Mononuclear cell (primary cell): ENCODE measurements at regions not wholly inside any gene's neighbourhood (a gene's known extent, or its start where the extent isn't known, plus 50 kb on each side); places are given as distances from the start of the nearest gene placed in this dataset.

ENCODE experiments used
- H3K27me3 ChIP-seq: 2 replicates; pipeline ENCODE4 v1.6.0; 2011; ENCODE audit warnings: low read length, control low read depth; ENCODE audit not compliant: insufficient read depth
- H3K4me1 ChIP-seq: 2 replicates; pipeline ENCODE4 v1.5.1; 2011; ENCODE audit warnings: mild to moderate bottlenecking, low read length, control low read depth; ENCODE audit not compliant: insufficient read depth
- H3K4me3 ChIP-seq: 2 replicates; pipeline ENCODE4 v1.5.1; 2011; ENCODE audit warnings: mild to moderate bottlenecking, low read length, moderate library complexity
- H3K9me3 ChIP-seq: 2 replicates; pipeline ENCODE4 v1.5.1; 2011; ENCODE audit warnings: low read depth, mild to moderate bottlenecking, control low read depth, low read length

- no peaks in the 10 kb centered on the region for H3K9me3 ChIP-seq
- H3K4me3 ChIP-seq: no peak overlapping the region
- no peaks in the 10 kb centered on the region for H3K4me1 ChIP-seq
Observed at GRCh38 chr11:121727942-121728341, 275.2 kb upstream of the SORL1-AS1 start.

GRCh38 chr11:121723246-121723741, 270.5 kb upstream of the SORL1-AS1 start:
- H3K4me3 ChIP-seq: no peak overlapping the region
- no peaks in the 10 kb centered on the region for H3K9me3 ChIP-seq
- H3K4me1 ChIP-seq: peaks cover 3% of the 10 kb centered on the region
- H3K27me3 ChIP-seq: peaks cover 17% of the 10 kb centered on the region

More at GRCh38 chr11:121727942-121728341, 275.2 kb upstream of the SORL1-AS1 start:
- H3K27me3 ChIP-seq: peaks cover 5% of the 10 kb centered on the region

GRCh38 chr11:121722431-121723245, 269.9 kb upstream of the SORL1-AS1 start:
- H3K27me3 ChIP-seq: peaks cover 17% of the 10 kb centered on the region
- no peak overlapping the region for H3K4me3 ChIP-seq
- peaks cover 3% of the 10 kb centered on the region for H3K4me1 ChIP-seq
- no peaks in the 10 kb centered on the region for H3K9me3 ChIP-seq

GRCh38 chr11:121721961-121722360, 269.2 kb upstream of the SORL1-AS1 start:
- no peak overlapping the region for H3K4me3 ChIP-seq
- peaks cover 3% of the 10 kb centered on the region for H3K4me1 ChIP-seq
- H3K27me3 ChIP-seq: peaks cover 17% of the 10 kb centered on the region
- H3K9me3 ChIP-seq: no peaks in the 10 kb centered on the region

- Histone ChIP-seq H3K9me3 (no peaks in the 10 kb centered on the region), H3K4me1 (peaks cover 3% of the 10 kb centered on the region), H3K27me3 (peaks cover 17% of the 10 kb centered on the region), H3K4me3 (no peak overlapping the region)
Observed at GRCh38 chr11:121721448-121721847, 268.7 kb upstream of the SORL1-AS1 start.

GRCh38 chr11:121717296-121717695, 264.5 kb upstream of the SORL1-AS1 start:
- no peaks in the 10 kb centered on the region for H3K9me3 ChIP-seq
- peaks cover 6% of the 10 kb centered on the region for H3K27me3 ChIP-seq
- peaks cover 2% of the 10 kb centered on the region for H3K4me1 ChIP-seq
- no peak overlapping the region for H3K4me3 ChIP-seq

- no peak overlapping the region for H3K4me3 ChIP-seq
- H3K9me3 ChIP-seq: no peaks in the 10 kb centered on the region
- H3K27me3 ChIP-seq: no peaks in the 10 kb centered on the region
- no peaks in the 10 kb centered on the region for H3K4me1 ChIP-seq
Observed at GRCh38 chr11:121716060-121716459, 263.3 kb upstream of the SORL1-AS1 start.

GRCh38 chr11:121715405-121715804, 262.6 kb upstream of the SORL1-AS1 start:
- no peaks in the 10 kb centered on the region for H3K27me3 ChIP-seq
- H3K9me3 ChIP-seq: no peaks in the 10 kb centered on the region
- no peaks in the 10 kb centered on the region for H3K4me1 ChIP-seq
- no peak overlapping the region for H3K4me3 ChIP-seq

- H3K4me3 ChIP-seq: no peak overlapping the region
- H3K9me3 ChIP-seq: no peaks in the 10 kb centered on the region
- no peaks in the 10 kb centered on the region for H3K27me3 ChIP-seq
- no peaks in the 10 kb centered on the region for H3K4me1 ChIP-seq
Observed at GRCh38 chr11:121714351-121714750, 261.6 kb upstream of the SORL1-AS1 start.

- Histone ChIP-seq H3K9me3 (no peaks in the 10 kb centered on the region), H3K4me1 (no peaks in the 10 kb centered on the region), H3K27me3 (no peaks in the 10 kb centered on the region)
Observed at GRCh38 chr11:121711939-121712338, 259.2 kb upstream of the SORL1-AS1 start.

GRCh38 chr11:121711236-121711635, 258.5 kb upstream of the SORL1-AS1 start:
- Histone ChIP-seq H3K4me1 (no peaks in the 10 kb centered on the region), H3K9me3 (no peaks in the 10 kb centered on the region)

More at GRCh38 chr11:121711939-121712338, 259.2 kb upstream of the SORL1-AS1 start:
- no peak overlapping the region for H3K4me3 ChIP-seq

GRCh38 chr11:121706884-121707420, 254.2 kb upstream of the SORL1-AS1 start:
- H3K4me1 ChIP-seq: no peaks in the 10 kb centered on the region
- no peaks in the 10 kb centered on the region for H3K9me3 ChIP-seq
- no peak overlapping the region for H3K4me3 ChIP-seq
- H3K27me3 ChIP-seq: no peaks in the 10 kb centered on the region

More at GRCh38 chr11:121711236-121711635, 258.5 kb upstream of the SORL1-AS1 start:
- H3K4me3 ChIP-seq: no peak overlapping the region
- no peaks in the 10 kb centered on the region for H3K27me3 ChIP-seq

- Histone ChIP-seq H3K9me3 (no peaks in the 10 kb centered on the region), H3K4me1 (no peaks in the 10 kb centered on the region)
Observed at GRCh38 chr11:121703201-121703600, 250.4 kb upstream of the SORL1-AS1 start.

GRCh38 chr11:121700968-121701367, 248.2 kb upstream of the SORL1-AS1 start:
- H3K4me1 ChIP-seq: no peaks in the 10 kb centered on the region
- no peaks in the 10 kb centered on the region for H3K27me3 ChIP-seq

More at GRCh38 chr11:121703201-121703600, 250.4 kb upstream of the SORL1-AS1 start:
- Histone ChIP-seq H3K27me3 (no peaks in the 10 kb centered on the region), H3K4me3 (no peak overlapping the region)

GRCh38 chr11:121699801-121700200, 247.0 kb upstream of the SORL1-AS1 start:
- no peaks in the 10 kb centered on the region for H3K9me3 ChIP-seq
- H3K4me1 ChIP-seq: no peaks in the 10 kb centered on the region
- H3K27me3 ChIP-seq: no peaks in the 10 kb centered on the region
- no peak overlapping the region for H3K4me3 ChIP-seq

More at GRCh38 chr11:121700968-121701367, 248.2 kb upstream of the SORL1-AS1 start:
- H3K9me3 ChIP-seq: no peaks in the 10 kb centered on the region
- no peak overlapping the region for H3K4me3 ChIP-seq
